HEK293 (cell line): ENCODE measurements at regions not wholly inside any gene's neighbourhood (a gene's known extent, or its start where the extent isn't known, plus 50 kb on each side); places are given as distances from the start of the nearest gene placed in this dataset.

ENCODE experiments used
- CTCF ChIA-PET: fragments of 350-600 bp; formaldehyde crosslinking; extraction: SDS; loops from one replicate; lab custom pipeline; 2021; ENCODE audit warnings: antibody characterized with exemption; lab: Yijun Ruan, JAX
- POLR2A ChIA-PET: fragments of 300-600 bp; formaldehyde crosslinking; extraction: SDS; loops from one replicate; lab custom pipeline; 2020; ENCODE audit warnings: antibody characterized with exemption, inconsistent platforms; lab: Yijun Ruan, JAX
- H3K27ac ChIP-seq: fragments of 200-500 bp; sonication (Bioruptor generic); 2 replicates; pipeline ENCODE4 v1.5.1; 2014; ENCODE audit warnings: low read depth, low read length, control low read depth, inconsistent platforms; ENCODE audit errors: extremely low read depth
- H3K36me3 ChIP-seq, 2 experiments: fragments of 200-500 bp in 1 of 2; sonication (Bioruptor generic) in 1 of 2; 1 replicate in 1 of 2; 2 replicates in 1 of 2; pipeline ENCODE4 v1.5.1; 2014 to 2017; ENCODE audit warnings: inconsistent platforms in 2 of 2, low read length in 2 of 2; ENCODE audit not compliant: control insufficient read depth in 2 of 2, insufficient read depth in 1 of 2
- H3K4me1 ChIP-seq: fragments of 200-500 bp; sonication (Bioruptor generic); 2 replicates; pipeline ENCODE4 v1.5.1; 2014; ENCODE audit warnings: mild to moderate bottlenecking, low read length, inconsistent platforms; ENCODE audit not compliant: control insufficient read depth, insufficient read depth
- H3K4me3 ChIP-seq: 2 replicates; pipeline ENCODE4 v1.5.1; 2011; ENCODE audit warnings: low read depth, mild to moderate bottlenecking, control low read depth, low read length, moderate library complexity
- H3K9me3 ChIP-seq: fragments of 200-500 bp; sonication (Bioruptor generic); 2 replicates; pipeline ENCODE4 v1.5.1; 2014; ENCODE audit warnings: low read depth, low read length, inconsistent platforms; ENCODE audit not compliant: control insufficient read depth, insufficient read depth
- GLI4 ChIP-seq: fragments of 450-650 bp; formaldehyde crosslinking; IDR thresholded peaks from 2 replicates; pipeline ENCODE4 v1.5.1; 2016; ENCODE audit warnings: missing biosample characterization, missing genetic modification characterization
- IKZF3 ChIP-seq: fragments of 450-650 bp; IDR thresholded peaks from 2 replicates; pipeline ENCODE4 v1.5.0; 2018; ENCODE audit warnings: missing biosample characterization, mild to moderate bottlenecking, missing genetic modification characterization, moderate library complexity
- MEIS1 ChIP-seq: sonication (generic); formaldehyde crosslinking; IDR thresholded peaks from 2 replicates; pipeline ENCODE4 v1.8.1; 2022; ENCODE audit warnings: missing genetic modification reagents, mild to moderate bottlenecking, borderline replicate concordance
- OSR2 ChIP-seq: fragments of 450-650 bp; formaldehyde crosslinking; IDR thresholded peaks from 2 replicates; pipeline ENCODE4 v1.5.1; 2016; ENCODE audit warnings: missing biosample characterization, missing genetic modification characterization
- TRIM28 ChIP-seq: IDR thresholded peaks from 2 replicates; pipeline ENCODE4 v1.6.1; 2011; ENCODE audit warnings: low read length, control low read depth, borderline replicate concordance
- ZBTB11 ChIP-seq: fragments of 450-650 bp; formaldehyde crosslinking; conservative IDR thresholded peaks from 2 replicates; pipeline ENCODE4 v1.5.1; 2016; ENCODE audit warnings: low read depth, missing biosample characterization, missing genetic modification characterization
- ZBTB26 ChIP-seq: fragments of 450-650 bp; formaldehyde crosslinking; optimal IDR thresholded peaks from 2 replicates; pipeline ENCODE3; 2016; ENCODE audit warnings: missing biosample characterization, mild to moderate bottlenecking, missing genetic modification characterization
- ZBTB6 ChIP-seq: fragments of 450-650 bp; formaldehyde crosslinking; IDR thresholded peaks from 2 replicates; pipeline ENCODE4 v1.5.1; 2017; ENCODE audit warnings: missing biosample characterization, missing genetic modification characterization
- ZBTB8A ChIP-seq: fragments of 450-650 bp; formaldehyde crosslinking; IDR thresholded peaks from 2 replicates; pipeline ENCODE4 v1.5.1; 2016; ENCODE audit warnings: missing biosample characterization, missing genetic modification characterization
- ZFP3 ChIP-seq: fragments of 450-650 bp; formaldehyde crosslinking; IDR thresholded peaks from 2 replicates; pipeline ENCODE4 v1.5.1; 2016; ENCODE audit warnings: low read depth, missing biosample characterization, missing genetic modification characterization
- ZNF114 ChIP-seq: fragments of 450-650 bp; formaldehyde crosslinking; IDR thresholded peaks from 2 replicates; pipeline ENCODE4 v1.5.0; 2017; ENCODE audit warnings: missing biosample characterization, missing genetic modification characterization
- ZNF169 ChIP-seq: fragments of 450-650 bp; formaldehyde crosslinking; IDR thresholded peaks from 2 replicates; pipeline ENCODE4 v1.5.1; 2016; ENCODE audit warnings: missing biosample characterization, missing genetic modification characterization
- ZNF184 ChIP-seq: fragments of 450-650 bp; IDR thresholded peaks from 2 replicates; pipeline ENCODE4 v1.5.1; 2018; ENCODE audit warnings: missing biosample characterization, mild to moderate bottlenecking, missing genetic modification characterization
- ZNF2 ChIP-seq: fragments of 450-650 bp; formaldehyde crosslinking; IDR thresholded peaks from 2 replicates; pipeline ENCODE4 v1.5.1; 2016; ENCODE audit warnings: missing biosample characterization, missing genetic modification characterization
- ZNF211 ChIP-seq: fragments of 450-650 bp; formaldehyde crosslinking; IDR thresholded peaks from 2 replicates; pipeline ENCODE4 v1.5.1; 2016; ENCODE audit warnings: low read depth, missing biosample characterization, missing genetic modification characterization
- ZNF221 ChIP-seq: fragments of 450-650 bp; formaldehyde crosslinking; IDR thresholded peaks from 2 replicates; pipeline ENCODE4 v1.5.1; 2017; ENCODE audit warnings: missing biosample characterization, missing genetic modification characterization, borderline replicate concordance
- ZNF302 ChIP-seq: fragments of 450-650 bp; formaldehyde crosslinking; IDR thresholded peaks from 2 replicates; pipeline ENCODE4 v1.5.1; 2016; ENCODE audit warnings: missing biosample characterization, missing genetic modification characterization, low read depth
- ZNF354C ChIP-seq: fragments of 450-650 bp; formaldehyde crosslinking; IDR thresholded peaks from 2 replicates; pipeline ENCODE4 v1.5.1; 2016; ENCODE audit warnings: missing biosample characterization, missing genetic modification characterization, low read depth, borderline replicate concordance
- ZNF394 ChIP-seq: fragments of 450-650 bp; formaldehyde crosslinking; IDR thresholded peaks from 2 replicates; pipeline ENCODE4 v1.5.1; 2016; ENCODE audit warnings: missing biosample characterization, missing genetic modification characterization, mild to moderate bottlenecking, moderate library complexity, borderline replicate concordance
- ZNF548 ChIP-seq: fragments of 450-650 bp; formaldehyde crosslinking; IDR thresholded peaks from 2 replicates; pipeline ENCODE4 v1.5.1; 2016; ENCODE audit warnings: missing biosample characterization, missing genetic modification characterization
- ZNF549 ChIP-seq: fragments of 450-650 bp; IDR thresholded peaks from 2 replicates; pipeline ENCODE4 v1.5.1; 2018; ENCODE audit warnings: missing biosample characterization, missing genetic modification characterization, mild to moderate bottlenecking, inconsistent platforms, moderate library complexity
- ZNF560 ChIP-seq: fragments of 450-650 bp; formaldehyde crosslinking; IDR thresholded peaks from 2 replicates; pipeline ENCODE4 v1.5.1; 2017; ENCODE audit warnings: missing biosample characterization, missing genetic modification characterization, borderline replicate concordance
- ZNF571 ChIP-seq: fragments of 450-650 bp; formaldehyde crosslinking; IDR thresholded peaks from 2 replicates; pipeline ENCODE4 v1.5.0; 2017; ENCODE audit warnings: missing biosample characterization, missing genetic modification characterization
- ZNF654 ChIP-seq: fragments of 450-650 bp; formaldehyde crosslinking; IDR thresholded peaks from 2 replicates; pipeline ENCODE4 v1.5.1; 2016; ENCODE audit warnings: low read depth, missing biosample characterization, missing genetic modification characterization
- ZSCAN18 ChIP-seq: fragments of 450-650 bp; formaldehyde crosslinking; IDR thresholded peaks from 2 replicates; pipeline ENCODE4 v1.5.1; 2016; ENCODE audit warnings: missing biosample characterization, missing genetic modification characterization

GRCh38 chr5:24103451-24104023, 541.2 kb downstream of the CDH10 start (continued):
- no peak for TF ChIP-seq ZBTB11 (tag by site-specific recombination)
- no peak for TF ChIP-seq ZBTB26 (tag by site-specific recombination)
- TF ChIP-seq GLI4 (tag by site-specific recombination), result no peak

- Histone ChIP-seq H3K36me3 (no peaks in the 10 kb centered on the region), H3K9me3 (no peaks in the 10 kb centered on the region), H3K4me1 (no peaks in the 10 kb centered on the region), H3K27ac (no peak overlapping the region), H3K4me3 (no peak overlapping the region)
- ChIA-PET POLR2A (no interaction called here), CTCF (interaction anchor here (0.6 to 3.6 kb wide), 12 partner anchors 11 to 1068 kb away, joined by 3 to 20 read pairs (median 4); no protein-coding TSS in a partner anchor)
- TF ChIP-seq ZNF221 (tag by site-specific recombination) (no peak), ZNF354C (tag by site-specific recombination) (no peak), IKZF3 (tag by site-specific recombination) (no peak), ZNF560 (tag by site-specific recombination) (no peak), ZNF654 (tag by site-specific recombination) (peak; percentile 78)
Observed at GRCh38 chr5:24110004-24110615, 534.7 kb downstream of the CDH10 start.

GRCh38 chr5:24112420-24112819, 532.4 kb downstream of the CDH10 start:
- ChIA-PET POLR2A (no interaction called here), CTCF (interaction anchor here (0.6 to 2.4 kb wide), 3 partner anchors 30 to 299 kb away, joined by 3 to 10 read pairs (median 4); no protein-coding TSS in a partner anchor)
- TF ChIP-seq OSR2 (tag by site-specific recombination), result no peak
- no peak for TF ChIP-seq ZBTB6 (tag by site-specific recombination)
- TF ChIP-seq ZFP3, result no peak
- TF ChIP-seq ZNF548, result no peak
- TF ChIP-seq ZNF571 (tag by site-specific recombination), result no peak
- TF ChIP-seq ZNF2 (tag by site-specific recombination), result no peak
- TF ChIP-seq MEIS1 (CRISPR knock-in tag), result no peak
- no peak for TF ChIP-seq ZNF169 (tag by site-specific recombination)
- no peak for TF ChIP-seq ZNF211
- TF ChIP-seq ZNF114 (tag by site-specific recombination), result no peak
- no peak for TF ChIP-seq ZNF302 (tag by site-specific recombination)
- TF ChIP-seq ZBTB8A (tag by site-specific recombination), result no peak
- no peak for TF ChIP-seq ZNF184 (tag by site-specific recombination)
- TF ChIP-seq ZNF394 (tag by site-specific recombination), result no peak
- TF ChIP-seq ZNF549, result no peak
- TF ChIP-seq TRIM28, result no peak
- TF ChIP-seq ZSCAN18 (tag by site-specific recombination), result no peak
- Histone ChIP-seq H3K4me1 (no peaks in the 10 kb centered on the region), H3K36me3 (no peaks in the 10 kb centered on the region), H3K27ac (no peak overlapping the region), H3K4me3 (no peak overlapping the region), H3K9me3 (no peaks in the 10 kb centered on the region)
